HG03520 (cell line): ENCODE measurements at regions not wholly inside any gene's neighbourhood (a gene's known extent, or its start where the extent isn't known, plus 50 kb on each side); places are given as distances from the start of the nearest gene placed in this dataset.
"Not testable (repeated sequence)": the region's sequence is repeated elsewhere in the genome, so short reads cannot be mapped to it uniquely, and the experiment has no call there.

ENCODE experiments used
- ATAC-seq: cut with Tn5 transposase; IDR thresholded peaks from one replicate; pipeline ENCODE4 v1.9.1; 2021; ENCODE audit warnings: mild to moderate bottlenecking, moderate library complexity; ENCODE audit not compliant: unreplicated experiment

GRCh38 chr2:138298900-138299299 is 202.7 kb upstream of the SPOPL start:
- ATAC-seq, result no peak

GRCh38 chr2:138306626-138307025 is 194.9 kb upstream of the SPOPL start:
- no peak for ATAC-seq

GRCh38 chr2:138307099-138307498 is 194.5 kb upstream of the SPOPL start:
- no peak for ATAC-seq

- no peak for ATAC-seq
Measured at GRCh38 chr2:138309760-138310159, 191.8 kb upstream of the SPOPL start.

GRCh38 chr2:138312061-138312460 is 189.5 kb upstream of the SPOPL start:
- ATAC-seq, result no peak

GRCh38 chr2:138315619-138316018 is 186.0 kb upstream of the SPOPL start:
- ATAC-seq, result not testable (repeated sequence)

- no peak for ATAC-seq
Measured at GRCh38 chr2:138319616-138320015, 182.0 kb upstream of the SPOPL start.

- ATAC-seq, result no peak
Measured at GRCh38 chr2:138321458-138321857, 180.1 kb upstream of the SPOPL start.

GRCh38 chr2:138323382-138324067 is 178.0 kb upstream of the SPOPL start:
- peak; percentile 47 for ATAC-seq

GRCh38 chr2:138324068-138324771 is 177.3 kb upstream of the SPOPL start:
- no peak for ATAC-seq

- ATAC-seq, result no peak
Measured at GRCh38 chr2:138327967-138328366, 173.6 kb upstream of the SPOPL start.

GRCh38 chr2:138329162-138329561 is 172.4 kb upstream of the SPOPL start:
- ATAC-seq, result no peak

- ATAC-seq, result no peak
Measured at GRCh38 chr2:138329591-138329990, 172.0 kb upstream of the SPOPL start.

GRCh38 chr2:138333121-138333520 is 168.4 kb upstream of the SPOPL start:
- ATAC-seq, result no peak

GRCh38 chr2:138333677-138334076 is 167.9 kb upstream of the SPOPL start:
- ATAC-seq, result no peak

- no peak for ATAC-seq
Measured at GRCh38 chr2:138334323-138334722, 167.2 kb upstream of the SPOPL start.

GRCh38 chr2:138335036-138335435 is 166.5 kb upstream of the SPOPL start:
- no peak for ATAC-seq

GRCh38 chr2:138336146-138336545 is 165.4 kb upstream of the SPOPL start:
- ATAC-seq, result no peak

GRCh38 chr2:138355244-138355643 is 146.3 kb upstream of the SPOPL start:
- ATAC-seq, result no peak

GRCh38 chr2:138356178-138356577 is 145.4 kb upstream of the SPOPL start:
- no peak for ATAC-seq

- peak; percentile 64 for ATAC-seq
Measured at GRCh38 chr2:138359532-138359931, 142.0 kb upstream of the SPOPL start.

- no peak for ATAC-seq
Measured at GRCh38 chr2:138364554-138365162, 136.9 kb upstream of the SPOPL start.
